Epithelial cell of proximal tubule (primary cell): ENCODE measurements at regions not wholly inside any gene's neighbourhood (a gene's known extent, or its start where the extent isn't known, plus 50 kb on each side); places are given as distances from the start of the nearest gene placed in this dataset.

ENCODE experiments used
- DNase-seq: peaks from one replicate; pipeline ENCODE4 v3.0.0-alpha.2; 2011; ENCODE audit warnings: low read depth
- H3K4me3 ChIP-seq: 2 replicates; pipeline ENCODE4 v1.5.1; 2011; ENCODE audit warnings: low read depth, mild to moderate bottlenecking, low read length
- TF ChIP-seq, protein P1 (sequence below): conservative IDR thresholded peaks from 2 replicates; pipeline ENCODE4 v1.5.1; 2012; ENCODE audit warnings: low read depth, mild to moderate bottlenecking, low read length

DNA sequence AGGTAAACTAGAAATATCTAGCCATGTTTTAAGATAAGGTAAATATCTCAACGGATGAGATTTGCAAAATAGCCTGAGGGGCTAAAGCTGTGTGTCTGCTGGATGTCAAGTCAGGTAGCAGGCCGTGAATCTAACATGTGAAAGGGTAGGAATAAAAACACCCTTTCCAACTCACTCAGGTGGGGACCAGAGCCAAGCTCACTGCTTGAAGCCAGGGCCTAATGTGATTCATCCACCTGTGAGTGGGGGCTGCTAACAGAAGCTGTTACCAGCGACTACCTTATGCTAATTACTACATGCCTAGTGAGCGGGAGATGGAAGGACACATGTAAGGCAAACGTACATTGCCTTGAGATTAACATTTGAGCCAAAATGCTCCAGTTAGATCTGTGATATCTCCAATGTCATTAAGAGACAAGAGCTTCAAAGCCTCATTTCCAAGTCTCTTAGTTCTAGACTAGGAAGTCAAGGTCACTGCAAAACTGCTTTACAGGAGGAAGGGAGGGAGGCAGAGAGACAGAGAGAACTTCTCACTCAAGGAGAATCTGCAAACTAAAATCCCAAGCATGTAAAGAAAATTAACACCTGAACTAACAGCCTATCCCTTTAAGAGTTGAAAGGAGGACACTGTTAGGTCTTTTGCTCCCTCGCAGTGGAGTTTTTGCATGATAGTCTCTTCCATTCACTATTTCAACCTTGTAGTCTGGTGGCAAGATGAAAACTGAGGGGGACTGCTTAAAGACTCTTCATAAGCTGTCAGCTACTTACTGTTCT, 141.6 kb upstream of the RPS23 start:
- TF ChIP-seq, protein P1, sequence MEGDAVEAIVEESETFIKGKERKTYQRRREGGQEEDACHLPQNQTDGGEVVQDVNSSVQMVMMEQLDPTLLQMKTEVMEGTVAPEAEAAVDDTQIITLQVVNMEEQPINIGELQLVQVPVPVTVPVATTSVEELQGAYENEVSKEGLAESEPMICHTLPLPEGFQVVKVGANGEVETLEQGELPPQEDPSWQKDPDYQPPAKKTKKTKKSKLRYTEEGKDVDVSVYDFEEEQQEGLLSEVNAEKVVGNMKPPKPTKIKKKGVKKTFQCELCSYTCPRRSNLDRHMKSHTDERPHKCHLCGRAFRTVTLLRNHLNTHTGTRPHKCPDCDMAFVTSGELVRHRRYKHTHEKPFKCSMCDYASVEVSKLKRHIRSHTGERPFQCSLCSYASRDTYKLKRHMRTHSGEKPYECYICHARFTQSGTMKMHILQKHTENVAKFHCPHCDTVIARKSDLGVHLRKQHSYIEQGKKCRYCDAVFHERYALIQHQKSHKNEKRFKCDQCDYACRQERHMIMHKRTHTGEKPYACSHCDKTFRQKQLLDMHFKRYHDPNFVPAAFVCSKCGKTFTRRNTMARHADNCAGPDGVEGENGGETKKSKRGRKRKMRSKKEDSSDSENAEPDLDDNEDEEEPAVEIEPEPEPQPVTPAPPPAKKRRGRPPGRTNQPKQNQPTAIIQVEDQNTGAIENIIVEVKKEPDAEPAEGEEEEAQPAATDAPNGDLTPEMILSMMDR = no peak
- DNase-seq = no peak
- no peak overlapping the region for H3K4me3 ChIP-seq

DNA sequence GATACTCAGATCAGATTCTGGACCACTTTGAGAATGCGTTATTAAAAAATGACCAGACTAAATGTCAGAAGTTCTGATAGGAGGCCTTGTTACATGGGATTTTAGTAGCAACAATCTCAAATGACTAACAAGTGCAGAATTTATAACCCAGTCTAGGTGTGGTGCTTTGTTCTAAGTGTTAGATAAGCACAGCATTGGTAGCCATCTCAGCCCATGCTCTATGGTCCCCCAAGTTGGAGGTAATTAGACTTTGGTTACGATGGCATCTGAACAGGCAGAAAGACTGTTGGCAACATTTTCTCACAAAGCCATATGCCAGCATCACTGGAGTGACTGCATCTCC, 140.4 kb upstream of the RPS23 start:
- H3K4me3 ChIP-seq = no peak overlapping the region
- TF ChIP-seq, protein P1 = no peak
- no peak for DNase-seq

DNA sequence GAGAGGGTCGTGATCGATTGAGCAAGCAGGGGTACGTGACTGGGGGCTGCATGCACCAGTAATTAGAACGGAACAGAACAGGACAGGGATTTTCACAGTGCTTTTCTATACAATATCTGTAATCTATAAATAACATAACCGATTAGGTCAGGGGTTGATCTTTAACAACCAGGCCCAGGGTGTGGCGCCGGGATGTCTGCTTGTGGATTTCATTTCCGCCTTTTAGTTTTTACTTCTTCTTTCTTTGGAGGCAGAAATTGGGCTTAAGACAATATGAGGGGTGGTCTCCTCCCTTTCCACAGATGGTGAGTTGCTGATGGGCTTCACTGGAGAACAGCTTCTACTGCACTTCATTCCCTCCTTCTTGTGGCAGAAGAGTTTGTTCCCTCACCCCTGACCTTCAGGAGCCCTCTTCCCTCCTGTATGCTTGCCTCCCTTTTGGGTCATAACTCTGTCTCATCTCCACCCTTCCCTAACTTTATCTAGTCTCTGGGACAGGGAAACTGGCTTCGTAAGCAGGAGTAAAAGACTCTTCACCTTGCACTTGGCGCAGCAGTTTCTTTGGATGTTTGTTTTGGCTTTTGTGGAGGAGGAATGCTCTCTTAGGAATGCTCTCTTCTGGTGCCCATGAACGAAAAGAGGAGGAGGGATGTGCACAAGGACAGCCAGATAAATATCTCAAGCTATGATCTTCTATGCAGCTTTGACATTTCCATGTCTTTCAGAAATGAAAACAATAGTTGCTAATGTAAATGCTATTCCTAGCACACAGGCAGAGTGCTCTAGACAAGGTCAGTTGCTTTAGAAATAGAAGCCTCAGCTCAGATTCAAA, 139.8 kb upstream of the RPS23 start:
- H3K4me3 ChIP-seq = no peak overlapping the region
- no peak for DNase-seq
- TF ChIP-seq, protein P1 = no peak

DNA sequence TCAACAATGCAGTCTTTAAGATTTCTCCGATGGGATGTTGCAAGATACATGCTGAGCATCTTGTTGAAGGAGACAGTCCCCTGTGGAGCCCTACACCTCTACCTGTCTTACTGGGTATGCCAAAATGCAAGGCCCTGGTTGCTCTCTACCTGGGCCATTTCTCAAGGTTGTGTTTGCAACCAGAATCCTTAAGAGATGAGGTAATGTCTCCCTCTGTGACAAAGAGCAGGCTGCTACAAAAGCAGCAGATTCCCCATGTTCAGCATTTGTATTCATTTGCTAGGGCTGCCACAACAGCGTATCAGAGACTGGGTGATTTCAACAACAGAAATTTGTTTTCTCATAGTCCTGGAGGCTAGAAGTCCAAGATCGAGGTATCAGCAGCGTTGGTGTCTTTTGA, 138.4 kb upstream of the RPS23 start:
- DNase-seq = no peak
- TF ChIP-seq, protein P1 = no peak
- no peak overlapping the region for H3K4me3 ChIP-seq

DNA sequence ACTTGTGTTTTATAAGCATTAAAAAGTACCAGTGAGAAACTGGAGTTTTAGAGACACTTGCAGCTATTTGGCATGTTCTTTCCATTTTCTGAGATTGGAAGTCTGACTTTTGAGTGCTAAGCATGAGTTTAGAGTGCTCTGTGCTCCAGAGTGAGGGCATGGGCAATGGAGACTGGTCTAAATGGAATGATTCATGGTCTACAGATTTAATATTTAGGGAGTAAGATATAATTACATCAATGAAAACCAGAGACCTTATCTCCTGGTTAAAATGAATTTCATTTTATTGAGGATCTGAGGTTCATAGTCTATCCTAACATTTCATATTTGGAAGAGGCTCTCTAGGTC, 135.9 kb upstream of the RPS23 start:
- DNase-seq = no peak
- H3K4me3 ChIP-seq = no peak overlapping the region
- TF ChIP-seq, protein P1 = no peak

DNA sequence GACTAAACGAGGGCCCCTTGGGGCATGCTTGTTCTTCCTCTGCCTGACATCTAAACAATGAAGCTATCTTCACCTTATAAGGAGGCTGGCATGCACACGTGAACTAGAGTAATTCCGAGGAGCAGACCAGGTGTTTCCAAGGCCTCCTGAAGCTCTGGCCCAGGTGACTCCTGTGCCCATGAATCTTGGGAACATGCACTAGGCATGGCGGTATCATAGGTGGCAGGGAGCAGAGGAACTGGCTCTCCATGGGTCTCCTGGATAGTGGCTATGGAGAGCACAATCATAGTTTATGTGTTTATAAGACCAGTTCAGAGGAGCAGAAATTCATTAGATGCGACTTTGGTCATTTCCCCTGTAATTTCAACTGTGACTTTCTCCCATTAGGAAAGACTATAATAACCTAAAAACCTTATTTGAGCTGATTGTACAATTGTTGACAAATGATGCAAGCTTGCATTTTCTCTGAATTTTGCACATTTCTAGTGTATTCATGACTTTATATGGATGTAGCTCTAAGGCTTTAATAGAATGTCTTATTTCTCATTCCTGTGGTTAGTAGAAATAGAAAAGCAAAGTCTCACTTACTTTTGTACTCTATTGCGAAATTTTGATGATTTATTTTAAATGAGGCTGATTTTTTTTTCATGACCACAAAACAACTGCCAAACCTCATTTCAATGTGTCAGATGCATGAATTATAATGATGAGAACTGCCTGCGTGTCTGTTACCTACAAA, 135.3 kb upstream of the RPS23 start:
- peak; percentile 69 for DNase-seq
- TF ChIP-seq, protein P1 = no peak

More for the DNA sequence above, 135.3 kb upstream of the RPS23 start:
- H3K4me3 ChIP-seq = no peak overlapping the region
